ACC112 (cell line): ENCODE measurements at regions not wholly inside any gene's neighbourhood (a gene's known extent, or its start where the extent isn't known, plus 50 kb on each side); places are given as distances from the start of the nearest gene placed in this dataset.
"Not testable (repeated sequence)": the region's sequence is repeated elsewhere in the genome, so short reads cannot be mapped to it uniquely, and the experiment has no call there.

ENCODE experiments used
- H2AFZ ChIP-seq: fragments of 200-600 bp; sonication (generic); one replicate; pipeline ENCODE4 v1.6.0; 2017; ENCODE audit warnings: antibody characterized with exemption, low read length; ENCODE audit not compliant: unreplicated experiment
- H3K27ac ChIP-seq: fragments of 200-600 bp; sonication (generic); 2 replicates; pipeline ENCODE4 v1.5.1; 2014; ENCODE audit warnings: low read depth, mild to moderate bottlenecking, antibody characterized with exemption, low read length, moderate library complexity
- H3K27me3 ChIP-seq: fragments of 200-600 bp; sonication (generic); 2 replicates; pipeline ENCODE4 v1.6.1; 2014; ENCODE audit warnings: mild to moderate bottlenecking, antibody characterized with exemption, low read length, moderate library complexity, mixed read lengths; ENCODE audit not compliant: insufficient read depth
- H3K36me3 ChIP-seq: fragments of 200-600 bp; sonication (generic); 2 replicates; pipeline ENCODE4 v1.6.1; 2016; ENCODE audit warnings: mild to moderate bottlenecking, antibody characterized with exemption, low read length, moderate library complexity, mixed read lengths; ENCODE audit not compliant: insufficient read depth
- H3K4me1 ChIP-seq: fragments of 200-600 bp; sonication (generic); one replicate; pipeline ENCODE4 v1.6.1; 2016; ENCODE audit warnings: low read length, mixed read lengths; ENCODE audit not compliant: insufficient read depth, unreplicated experiment, control insufficient read depth
- H3K4me3 ChIP-seq: fragments of 200-600 bp; sonication (generic); 2 replicates; pipeline ENCODE4 v1.5.1; 2014; ENCODE audit warnings: mild to moderate bottlenecking, low read depth, low read length
- H3K79me2 ChIP-seq: fragments of 200-600 bp; sonication (generic); one replicate; pipeline ENCODE4 v1.6.0; 2016; ENCODE audit warnings: low read length; ENCODE audit not compliant: control insufficient read depth, unreplicated experiment, insufficient read depth

DNA sequence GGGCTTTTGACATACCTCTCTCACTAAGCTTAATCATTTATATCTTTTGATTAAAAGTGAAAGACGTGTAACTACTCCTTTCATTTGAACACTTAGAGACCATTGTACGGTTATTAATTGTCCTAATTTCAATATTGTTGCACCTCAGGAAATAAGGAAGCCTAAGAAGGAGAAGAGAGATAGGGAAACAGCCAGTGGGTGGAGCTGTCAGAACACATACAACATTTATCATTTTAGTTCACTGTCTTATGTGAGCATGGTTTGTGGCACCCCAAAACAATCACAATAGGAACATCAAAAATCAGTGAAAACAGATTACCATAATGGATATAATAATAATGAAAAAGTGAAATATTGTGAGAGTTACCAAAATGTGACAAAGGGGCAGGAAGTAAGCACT is 147.2 kb upstream of the POMZP3 start:
- not testable (repeated sequence) for H3K27ac ChIP-seq, H3K79me2 ChIP-seq, H3K27me3 ChIP-seq, H3K4me1 ChIP-seq, H3K4me3 ChIP-seq, H2AFZ ChIP-seq, H3K36me3 ChIP-seq

DNA sequence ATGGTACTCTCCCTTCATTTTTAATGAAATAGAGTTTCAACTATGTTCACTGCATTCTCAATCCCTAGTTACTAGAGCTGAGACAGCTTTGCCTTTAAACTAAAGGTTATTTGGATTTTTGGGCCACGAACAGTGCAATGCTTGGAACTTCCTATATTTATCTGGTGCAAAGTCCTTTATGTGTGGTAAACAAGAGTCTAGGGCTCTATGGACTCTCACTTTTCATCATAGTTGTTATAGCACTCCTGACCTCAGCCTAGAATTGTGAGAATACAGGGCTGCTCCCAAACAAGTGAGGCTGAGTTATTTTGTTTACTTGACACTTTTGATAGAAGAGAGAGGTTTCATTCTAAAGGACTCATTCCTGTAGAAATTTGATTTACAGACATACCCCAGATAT is 144.9 kb upstream of the POMZP3 start:
- H2AFZ ChIP-seq, H3K4me1 ChIP-seq, H3K79me2 ChIP-seq, H3K4me3 ChIP-seq, H3K27ac ChIP-seq, H3K27me3 ChIP-seq, H3K36me3 ChIP-seq: not testable (repeated sequence)

DNA sequence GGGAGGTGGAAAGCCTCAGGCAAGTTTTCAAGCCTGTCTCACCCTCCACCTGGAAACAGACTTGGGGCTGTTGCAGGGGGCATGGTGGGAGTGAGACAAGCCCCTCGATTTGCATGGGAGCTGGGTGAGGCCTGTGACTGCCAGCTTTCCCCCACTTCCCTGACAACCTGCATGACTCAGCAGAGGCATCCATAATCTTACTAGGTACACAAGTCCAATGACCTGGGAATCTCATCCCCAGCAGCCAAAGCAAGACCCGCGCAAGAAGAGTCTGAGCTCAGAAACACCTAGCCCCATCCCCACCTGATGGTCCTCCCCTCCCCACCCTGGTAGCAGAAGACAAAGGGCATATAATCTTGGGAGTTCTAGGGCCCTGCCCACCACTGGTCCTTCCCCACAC is 136.9 kb upstream of the POMZP3 start:
- not testable (repeated sequence) for H3K27me3 ChIP-seq, H3K4me1 ChIP-seq, H3K79me2 ChIP-seq, H3K27ac ChIP-seq, H2AFZ ChIP-seq, H3K4me3 ChIP-seq, H3K36me3 ChIP-seq

DNA sequence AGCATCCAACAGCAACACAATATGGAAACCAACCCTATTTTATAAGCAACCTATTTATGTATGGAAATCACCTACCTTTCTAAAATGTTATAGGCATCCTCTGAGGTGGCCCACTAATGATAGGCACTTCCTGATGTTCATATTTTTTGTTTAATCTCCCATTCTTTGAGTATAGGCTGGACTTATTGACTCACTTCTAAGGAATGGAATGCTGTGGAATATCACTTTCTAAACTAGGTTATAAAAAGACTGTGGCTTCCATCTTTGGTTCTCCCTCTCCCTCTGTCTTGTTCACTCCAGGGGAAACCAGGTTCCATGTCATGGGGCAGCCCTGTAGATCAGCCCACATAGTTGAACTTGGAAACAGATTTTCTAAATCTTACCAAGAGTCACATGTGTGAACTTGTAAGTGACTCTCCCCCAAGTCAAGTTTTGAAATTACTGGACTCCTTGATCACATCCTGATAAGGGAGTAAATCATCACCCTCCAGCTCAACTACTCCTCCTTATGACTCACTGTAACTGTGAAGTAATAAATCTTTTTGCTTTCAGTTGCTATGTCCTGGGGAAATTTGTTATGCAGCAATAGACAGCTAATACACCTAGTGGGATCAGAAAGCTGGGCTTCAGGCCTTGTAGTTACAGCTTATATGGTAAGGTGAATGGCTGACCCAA is 133.6 kb upstream of the POMZP3 start:
- not testable (repeated sequence) for H3K36me3 ChIP-seq, H3K79me2 ChIP-seq, H3K27ac ChIP-seq, H3K27me3 ChIP-seq, H3K4me1 ChIP-seq, H2AFZ ChIP-seq, H3K4me3 ChIP-seq

DNA sequence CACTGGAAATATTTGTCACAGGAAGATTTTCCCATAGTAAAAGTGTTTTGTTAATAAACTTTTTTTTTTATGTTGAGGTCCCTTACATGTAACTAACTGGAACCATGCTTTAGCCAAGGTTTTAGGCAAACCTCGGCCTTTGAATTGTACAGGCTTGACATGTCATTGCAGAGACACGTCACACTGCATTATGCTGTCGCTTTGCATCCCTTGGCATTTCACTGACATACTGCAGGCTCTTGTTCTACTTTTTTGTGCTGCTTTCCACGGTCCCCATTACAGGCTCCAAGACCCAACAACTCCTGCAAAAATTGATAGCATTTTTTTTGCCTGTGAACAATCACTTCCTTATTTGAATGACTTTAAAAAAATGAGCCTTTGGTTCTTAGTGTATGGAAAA is 112.5 kb upstream of the POMZP3 start:
- not testable (repeated sequence) for H3K4me3 ChIP-seq, H3K27ac ChIP-seq, H2AFZ ChIP-seq, H3K36me3 ChIP-seq, H3K79me2 ChIP-seq, H3K27me3 ChIP-seq, H3K4me1 ChIP-seq

DNA sequence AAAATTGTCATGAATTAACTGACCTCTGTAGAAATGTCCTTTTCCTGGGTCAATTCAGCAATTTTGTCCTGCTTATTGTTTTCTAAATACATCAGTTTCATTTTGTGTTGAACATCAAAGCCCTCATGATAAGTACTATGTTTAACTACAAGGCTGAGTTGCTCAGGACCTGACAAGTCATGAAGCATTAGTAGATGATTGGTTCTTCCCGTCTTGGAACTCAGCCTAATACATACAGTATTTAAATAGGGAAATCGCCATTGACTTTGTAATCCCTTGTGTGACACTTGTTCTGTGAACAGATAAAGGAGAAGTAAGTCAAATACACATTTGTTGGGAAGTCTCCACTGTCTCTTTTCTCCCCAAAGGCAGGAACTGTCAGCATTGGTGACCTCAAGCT is 109.6 kb upstream of the POMZP3 start:
- not testable (repeated sequence) for H3K27me3 ChIP-seq, H3K36me3 ChIP-seq, H2AFZ ChIP-seq, H3K79me2 ChIP-seq, H3K4me3 ChIP-seq, H3K4me1 ChIP-seq, H3K27ac ChIP-seq

DNA sequence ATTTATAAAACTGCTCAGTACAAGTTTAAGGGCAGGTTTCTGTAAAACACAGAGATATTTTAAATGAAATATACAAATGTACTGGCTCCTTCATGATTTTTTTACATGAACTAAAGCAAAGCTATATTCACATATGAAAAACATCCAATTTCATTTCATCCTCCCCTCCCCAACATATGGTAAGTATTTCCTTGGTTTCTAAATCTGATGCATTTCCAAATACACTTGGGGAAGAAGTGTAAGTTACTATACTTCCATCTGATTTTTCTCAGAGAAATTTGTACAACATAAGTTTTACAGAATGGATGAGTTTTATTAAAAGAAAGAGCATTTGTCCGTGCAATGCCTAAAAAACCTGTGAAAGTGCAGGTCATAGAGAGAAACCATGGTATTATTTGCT is 109.0 kb upstream of the POMZP3 start:
- H3K27ac ChIP-seq, H3K36me3 ChIP-seq, H3K4me3 ChIP-seq, H3K4me1 ChIP-seq, H3K27me3 ChIP-seq, H2AFZ ChIP-seq, H3K79me2 ChIP-seq: not testable (repeated sequence)

DNA sequence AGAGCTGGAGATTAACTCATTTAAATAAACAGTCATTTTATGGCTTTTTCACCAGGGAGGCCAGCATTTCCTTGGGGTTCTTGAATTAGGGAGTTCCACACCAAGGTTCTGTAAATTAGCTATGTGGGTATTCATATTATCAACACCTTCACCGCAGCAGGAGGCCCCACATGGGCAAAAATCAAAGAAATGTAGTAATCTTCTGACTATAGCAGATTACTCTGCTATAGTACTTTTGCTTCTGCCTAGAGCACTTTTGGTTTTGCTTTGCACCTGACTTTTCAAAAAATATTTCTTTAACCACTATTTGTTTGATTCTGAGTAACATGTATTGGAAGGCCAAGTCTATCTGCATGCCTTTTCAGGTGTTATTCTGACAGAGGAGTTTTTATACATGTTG is 108.6 kb upstream of the POMZP3 start:
- not testable (repeated sequence) for H3K36me3 ChIP-seq, H3K27ac ChIP-seq, H3K27me3 ChIP-seq, H3K4me3 ChIP-seq, H2AFZ ChIP-seq, H3K79me2 ChIP-seq, H3K4me1 ChIP-seq

DNA sequence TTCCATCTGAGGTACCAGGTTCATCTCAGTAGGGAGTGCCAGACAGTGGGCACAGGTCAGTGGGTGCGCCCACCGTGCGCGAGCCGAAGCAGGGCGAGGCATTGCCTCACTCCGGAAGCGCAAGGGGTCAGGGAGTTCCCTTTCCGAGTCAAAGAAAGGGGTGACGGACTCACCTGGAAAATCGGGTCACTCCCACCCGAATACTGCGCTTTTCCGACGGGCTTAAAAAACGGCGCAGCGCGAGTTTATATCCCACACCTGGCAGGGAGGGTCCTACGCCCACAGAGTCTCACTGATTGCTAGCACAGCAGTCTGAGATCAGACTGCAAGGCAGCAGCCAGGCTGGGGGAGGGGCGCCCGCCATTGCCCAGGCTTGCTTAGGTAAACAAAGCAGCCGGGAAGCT is 101.5 kb upstream of the POMZP3 start:
- H3K4me3 ChIP-seq, H2AFZ ChIP-seq, H3K27ac ChIP-seq, H3K27me3 ChIP-seq, H3K79me2 ChIP-seq, H3K36me3 ChIP-seq, H3K4me1 ChIP-seq: not testable (repeated sequence)

DNA sequence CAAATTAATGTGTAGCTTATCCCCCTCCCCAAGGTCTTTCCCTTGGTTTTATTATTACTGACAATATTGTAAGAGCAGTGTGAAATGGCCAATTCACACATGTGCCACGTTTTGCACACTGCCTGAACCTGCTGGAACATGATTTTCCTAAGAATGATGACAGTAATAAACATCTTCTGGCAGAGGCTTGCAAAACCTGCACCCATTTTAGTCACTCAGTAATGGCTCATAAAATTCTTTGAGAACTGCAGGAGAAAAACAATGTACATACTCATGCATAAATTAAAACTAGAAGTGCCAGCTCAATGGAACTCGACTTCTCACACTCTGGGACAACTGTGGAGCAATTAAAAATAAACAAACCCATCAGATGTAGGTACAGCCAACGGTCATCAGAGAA is 96.8 kb upstream of the POMZP3 start:
- H3K36me3 ChIP-seq, H3K79me2 ChIP-seq, H2AFZ ChIP-seq, H3K4me3 ChIP-seq, H3K4me1 ChIP-seq, H3K27me3 ChIP-seq, H3K27ac ChIP-seq: not testable (repeated sequence)

DNA sequence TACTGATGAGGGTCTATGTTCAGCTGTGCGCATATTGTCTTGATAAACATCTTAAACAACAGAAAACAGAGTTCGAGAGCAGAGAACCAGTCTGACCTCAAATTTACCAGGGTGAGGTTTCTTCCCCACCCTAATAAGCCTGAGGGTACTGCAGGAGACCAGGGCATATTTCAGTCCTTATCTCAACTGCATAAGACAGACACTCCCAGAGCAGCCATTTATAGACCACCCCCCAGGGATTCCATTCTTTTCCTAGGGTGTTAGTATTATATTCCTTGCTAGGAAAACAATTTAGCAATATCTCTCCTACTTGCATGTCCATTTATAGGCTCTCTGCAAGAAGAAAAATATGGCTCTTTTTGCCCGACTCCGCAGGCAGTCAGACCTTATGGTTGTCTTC is 89.5 kb upstream of the POMZP3 start:
- H3K4me3 ChIP-seq, H3K36me3 ChIP-seq, H3K4me1 ChIP-seq, H3K79me2 ChIP-seq, H2AFZ ChIP-seq, H3K27me3 ChIP-seq, H3K27ac ChIP-seq: not testable (repeated sequence)

DNA sequence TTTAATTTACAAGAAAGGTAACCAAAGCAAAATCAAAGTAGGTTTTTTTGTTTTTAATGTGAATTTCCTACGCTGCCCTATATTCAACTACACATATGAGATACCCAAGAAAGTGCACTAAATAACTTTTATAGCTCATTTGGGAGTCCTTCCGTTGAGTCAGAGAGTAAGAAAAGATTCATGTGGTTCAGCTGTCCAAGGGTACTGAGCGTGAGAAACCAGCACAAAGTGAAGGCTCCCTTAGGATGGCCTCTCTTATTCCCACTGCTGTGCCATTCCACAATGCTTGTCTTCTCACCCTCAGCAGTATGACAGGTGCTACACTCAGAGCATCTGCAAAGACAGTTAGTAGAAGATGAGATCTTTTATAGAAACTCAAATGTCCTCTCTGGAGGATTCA is 85.8 kb upstream of the POMZP3 start:
- H2AFZ ChIP-seq, H3K27ac ChIP-seq, H3K36me3 ChIP-seq, H3K4me3 ChIP-seq, H3K79me2 ChIP-seq, H3K27me3 ChIP-seq, H3K4me1 ChIP-seq: not testable (repeated sequence)
